IMR-90 (cell line): ENCODE measurements at regions not wholly inside any gene's neighbourhood (a gene's known extent, or its start where the extent isn't known, plus 50 kb on each side); places are given as distances from the start of the nearest gene placed in this dataset.

Experiments
- CEBPB ChIP-seq: IDR thresholded peaks from 2 replicates; pipeline ENCODE4 v1.6.1; 2012; ENCODE audit warnings: low read depth, low read length, improper control_type of control experiment
- CHD1 ChIP-seq: IDR thresholded peaks from 2 replicates; pipeline ENCODE4 v1.6.1; 2012; ENCODE audit warnings: low read depth, low read length, improper control_type of control experiment
- CTCF ChIP-seq: conservative IDR thresholded peaks from 2 replicates; pipeline ENCODE4 v1.5.1; 2012; ENCODE audit warnings: mild to moderate bottlenecking, low read depth, low read length, improper control_type of control experiment
- MXI1 ChIP-seq: IDR thresholded peaks from 2 replicates; pipeline ENCODE4 v1.6.1; 2012; ENCODE audit warnings: low read depth, mild to moderate bottlenecking, low read length, moderate library complexity, borderline replicate concordance
- POLR2A ChIP-seq: IDR thresholded peaks from 2 replicates; pipeline ENCODE4 v1.6.1; 2012; ENCODE audit warnings: mild to moderate bottlenecking, low read depth, low read length
- RAD21 ChIP-seq: IDR thresholded peaks from 2 replicates; pipeline ENCODE4 v1.6.1; 2012; ENCODE audit warnings: low read length, improper control_type of control experiment
- SMC3 ChIP-seq: fragments of 150-350 bp; IDR thresholded peaks from 2 replicates; pipeline ENCODE4 v1.6.1; 2016; ENCODE audit warnings: low read depth, mild to moderate bottlenecking, antibody characterized with exemption, low read length, moderate library complexity

DNA sequence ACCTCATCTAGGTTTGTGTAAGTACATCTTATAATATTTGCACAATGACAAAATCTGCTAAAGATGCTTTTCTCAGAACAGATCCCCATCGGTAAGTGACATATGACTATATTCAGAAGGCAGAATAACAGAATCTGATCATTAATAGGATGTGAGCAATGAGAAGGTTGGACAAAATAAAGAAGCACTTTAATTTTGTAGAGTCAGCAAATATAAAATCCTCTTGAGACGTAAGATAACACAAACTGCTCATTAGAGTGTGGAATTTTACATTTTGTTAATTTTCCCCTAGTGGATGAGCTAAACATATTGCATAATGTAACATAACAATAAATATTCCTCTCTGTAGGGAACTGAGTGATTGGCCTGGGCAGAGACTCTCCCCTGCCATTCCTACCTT lies 658.4 kb upstream of the ZP4 start:
- TF ChIP-seq MXI1, result no peak
- TF ChIP-seq SMC3, result no peak
- TF ChIP-seq POLR2A, result no peak
- no peak for TF ChIP-seq CTCF
- no peak for TF ChIP-seq CHD1
- TF ChIP-seq CEBPB, result no peak
- TF ChIP-seq RAD21, result no peak
